ENCODE measurements at regions not wholly inside any gene's neighbourhood (a gene's known extent, or its start where the extent isn't known, plus 50 kb on each side); places are given as distances from the start of the nearest gene placed in this dataset.
A peak's percentile ranks its signal among the peaks of the same experiment; 100 is the strongest.

- TF ChIP-seq CTCF (IDR thresholded peaks at IDR 0.05), result no peak
- no peak for TF ChIP-seq ATF6 (CRISPR knock-in tag; IDR thresholded peaks at IDR 0.05)
- no peak for TF ChIP-seq MAX (CRISPR knock-in tag; IDR thresholded peaks at IDR 0.05)
- TF ChIP-seq JUN (CRISPR knock-in tag; IDR thresholded peaks at IDR 0.05), result no peak
- TF ChIP-seq HMGXB4 (CRISPR knock-in tag; IDR thresholded peaks at IDR 0.05), result no peak
- 0 out of 2 replicates have a peak, but pooled peaks have one; percentile 39 for TF ChIP-seq FOXK1 (CRISPR knock-in tag; IDR thresholded peaks at IDR 0.05)
- TF ChIP-seq CREB1 (CRISPR knock-in tag; IDR thresholded peaks at IDR 0.05), result no peak
- no peak for TF ChIP-seq ZNF138 (CRISPR knock-in tag; conservative IDR thresholded peaks at IDR 0.05)
- no peak for TF ChIP-seq SMAD4 (CRISPR knock-in tag; IDR thresholded peaks at IDR 0.05)
- no peak for TF ChIP-seq MYBL2 (CRISPR knock-in tag; IDR thresholded peaks at IDR 0.05)
- TF ChIP-seq FOXP4 (CRISPR knock-in tag; IDR thresholded peaks at IDR 0.05), result no peak
These were observed 605.2 kb downstream of the NR4A2 start for GRCh38 chr2:155727187-155727895.
